Gastroesophageal sphincter (tissue), 4 donors: ENCODE measurements at regions not wholly inside any gene's neighbourhood (a gene's known extent, or its start where the extent isn't known, plus 50 kb on each side); places are given as distances from the start of the nearest gene placed in this dataset.
"Not testable (repeated sequence)": the region's sequence is repeated elsewhere in the genome, so short reads cannot be mapped to it uniquely, and the experiment has no call there.

Experiments
- ATAC-seq: fragments of 150-250 bp; one replicate; pipeline ENCODE4 v1.9.1; 2016; ENCODE audit warnings: mild to moderate bottlenecking, moderate library complexity
- H3K27ac ChIP-seq, 4 donors: fragments of 200-600 bp; sonication (generic) in 3 of 4; 1 replicate in 3 of 4; 2 replicates in 1 of 4; pipeline ENCODE4 v1.5.1; 2016 to 2019
- H3K27me3 ChIP-seq: fragments of 200-600 bp; sonication (generic); one replicate; pipeline ENCODE4 v1.5.1; 2019
- H3K36me3 ChIP-seq, 2 donors: fragments of 200-600 bp; sonication (generic); one replicate each; pipeline ENCODE4 v1.5.1; 2019; ENCODE audit warnings: control low read depth in 1 of 2
- H3K4me1 ChIP-seq, 3 donors: fragments of 200-600 bp; sonication (generic); 1 replicate in 2 of 3; 2 replicates in 1 of 3; pipeline ENCODE4 v1.5.1; 2016 to 2019; ENCODE audit warnings: control low read depth in 2 of 3
- H3K4me3 ChIP-seq, 2 donors: fragments of 200-600 bp; sonication (generic); one replicate each; pipeline ENCODE4 v1.5.1; 2019; ENCODE audit warnings: mild to moderate bottlenecking in 1 of 2, moderate library complexity in 1 of 2
- H3K9me3 ChIP-seq, 3 donors: fragments of 200-600 bp; sonication (generic); one replicate each; pipeline ENCODE4 v1.5.1; 2017 to 2019; ENCODE audit warnings: control low read depth in 2 of 3
- CTCF ChIP-seq, 4 experiments: fragments of 200-600 bp in 2 of 4; fragments of 450-650 bp in 2 of 4; sonication (generic) in 1 of 4; IDR thresholded peaks; one replicate each; pipeline ENCODE4 v1.5.1; 2017 to 2019; ENCODE audit warnings: antibody characterized with exemption in 4 of 4, mild to moderate bottlenecking in 2 of 4, moderate library complexity in 2 of 4
- EP300 ChIP-seq: sonication (generic); formaldehyde crosslinking; IDR thresholded peaks from one replicate; pipeline ENCODE4 v1.6.1; 2017; ENCODE audit warnings: antibody characterized with exemption, mild to moderate bottlenecking
- POLR2A ChIP-seq, 2 donors: fragments of 450-650 bp; IDR thresholded peaks; one replicate each; pipeline ENCODE4 v1.6.1; 2017; ENCODE audit warnings: antibody characterized with exemption in 2 of 2, mild to moderate bottlenecking in 2 of 2, moderate library complexity in 1 of 2
- POLR2AphosphoS5 ChIP-seq: sonication (generic); formaldehyde crosslinking; IDR thresholded peaks from one replicate; pipeline ENCODE4 v1.6.1; 2017; ENCODE audit warnings: antibody characterized with exemption
- WGBS, 2 donors: methylation state at CpG; one replicate each; pipeline ENCODE4 v1.1.5; 2018; ENCODE audit warnings: low coverage in 1 of 2; 5-methylcytosine and 5-hydroxymethylcytosine counted together

GRCh38 chr1:220421508-220421907, 106.4 kb upstream of the MARK1 start:
- H3K4me3 ChIP-seq = no peak overlapping the region
- H3K9me3 ChIP-seq = no peaks in the 10 kb centered on the region
- no peaks in the 10 kb centered on the region for H3K27me3 ChIP-seq
- WGBS, 2 donors = 29 to 38% methylated on average over 2 of the region's 2 CpGs
- no peak overlapping the region for H3K27ac ChIP-seq
- H3K36me3 ChIP-seq = no peaks in the 10 kb centered on the region
- no peaks in the 10 kb centered on the region for H3K4me1 ChIP-seq
- no peak for ATAC-seq
- TF ChIP-seq EP300 (no peak), CTCF (IDR thresholded peaks at IDR 0.05) (no peak), POLR2A (IDR thresholded peaks at IDR 0.05) (no peak), POLR2AphosphoS5 (no peak)

- no peaks in the 10 kb centered on the region for H3K4me1 ChIP-seq
- H3K36me3 ChIP-seq = no peaks in the 10 kb centered on the region
- no peaks in the 10 kb centered on the region for H3K27me3 ChIP-seq
- H3K4me3 ChIP-seq = no peak overlapping the region
- WGBS, 2 donors = 30 to 47% methylated on average over 4 to 5 of the region's 5 CpGs
- no peak for TF ChIP-seq POLR2AphosphoS5
- no peak for TF ChIP-seq EP300
- no peak for TF ChIP-seq POLR2A (IDR thresholded peaks at IDR 0.05)
- TF ChIP-seq CTCF (IDR thresholded peaks at IDR 0.05) = no peak
- no peak for ATAC-seq
- H3K9me3 ChIP-seq = no peaks in the 10 kb centered on the region
- H3K27ac ChIP-seq = no peak overlapping the region
Measured at GRCh38 chr1:220420726-220421125, 107.2 kb upstream of the MARK1 start.

- not testable (repeated sequence) for H3K27ac ChIP-seq, ATAC-seq, H3K9me3 ChIP-seq, H3K4me3 ChIP-seq, H3K36me3 ChIP-seq, H3K27me3 ChIP-seq, H3K4me1 ChIP-seq
- 100% methylated on average over 1 of the region's 19 CpGs; no CpG with 5 or more reads in 1 of the 2 donors for WGBS, 2 donors
Measured at GRCh38 chr1:220412382-220412781, 115.6 kb upstream of the MARK1 start.

GRCh38 chr1:220410611-220411010, 117.3 kb upstream of the MARK1 start:
- Histone ChIP-seq H3K27ac (no peak overlapping the region), H3K27me3 (no peaks in the 10 kb centered on the region), H3K36me3 (no peaks in the 10 kb centered on the region), H3K4me1 (no peaks in the 10 kb centered on the region), H3K4me3 (no peak overlapping the region), H3K9me3 (no peaks in the 10 kb centered on the region)
- TF ChIP-seq EP300 (no peak), POLR2A (IDR thresholded peaks at IDR 0.05) (no peak), CTCF (IDR thresholded peaks at IDR 0.05) (no peak), POLR2AphosphoS5 (no peak)
- no peak for ATAC-seq
- WGBS, 2 donors = 19 to 24% methylated on average over 5 to 7 of the region's 7 CpGs

- H3K27me3 ChIP-seq = no peaks in the 10 kb centered on the region
- no peaks in the 10 kb centered on the region for H3K36me3 ChIP-seq
- no peak overlapping the region for H3K27ac ChIP-seq
- no peaks in the 10 kb centered on the region for H3K4me1 ChIP-seq
- WGBS, 2 donors = 48 to 54% methylated on average over 12 of the region's 13 CpGs
- no peak for ATAC-seq
- TF ChIP-seq EP300 (no peak), CTCF (IDR thresholded peaks at IDR 0.05) (no peak)
- H3K4me3 ChIP-seq = no peak overlapping the region
- no peaks in the 10 kb centered on the region for H3K9me3 ChIP-seq
Measured at GRCh38 chr1:220409771-220410595, 118.0 kb upstream of the MARK1 start.
